ENCODE measurements at regions not wholly inside any gene's neighbourhood (a gene's known extent, or its start where the extent isn't known, plus 50 kb on each side); places are given as distances from the start of the nearest gene placed in this dataset.
A peak's percentile ranks its signal among the peaks of the same experiment; 100 is the strongest.
"Not testable (repeated sequence)": the region's sequence is repeated elsewhere in the genome, so short reads cannot be mapped to it uniquely, and the experiment has no call there.

DNA sequence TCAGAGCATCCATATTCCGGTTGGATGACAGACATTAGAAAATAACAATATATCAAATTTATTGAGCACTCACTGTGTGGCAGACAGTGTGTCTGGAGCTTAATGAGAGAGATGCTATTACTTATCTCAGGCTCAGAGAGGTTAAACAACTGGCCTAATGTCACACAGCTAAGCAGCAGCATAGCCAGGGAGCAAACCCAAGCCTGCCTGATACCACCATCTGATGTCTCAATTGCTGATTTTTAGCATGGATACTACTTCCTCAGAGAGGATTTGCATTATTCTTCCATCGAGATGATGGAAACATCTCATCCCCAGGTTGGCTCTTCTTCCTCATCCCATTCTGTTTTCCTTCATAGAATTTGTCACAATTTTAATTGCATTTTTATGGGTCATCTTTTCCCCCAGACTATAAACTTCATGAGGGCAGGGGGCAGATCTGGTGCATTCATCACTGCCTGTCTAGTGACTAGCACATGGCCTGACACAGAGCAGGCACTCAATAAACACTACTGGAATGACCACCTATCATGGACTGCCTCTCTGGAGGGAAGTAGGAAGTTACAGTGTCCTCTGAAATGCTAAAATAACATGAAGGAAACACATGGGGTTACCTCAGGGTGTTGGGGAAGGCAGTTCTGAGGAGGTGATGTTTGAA, 344.8 kb upstream of the CCL2 start:
- no peak for DNase-seq

DNA sequence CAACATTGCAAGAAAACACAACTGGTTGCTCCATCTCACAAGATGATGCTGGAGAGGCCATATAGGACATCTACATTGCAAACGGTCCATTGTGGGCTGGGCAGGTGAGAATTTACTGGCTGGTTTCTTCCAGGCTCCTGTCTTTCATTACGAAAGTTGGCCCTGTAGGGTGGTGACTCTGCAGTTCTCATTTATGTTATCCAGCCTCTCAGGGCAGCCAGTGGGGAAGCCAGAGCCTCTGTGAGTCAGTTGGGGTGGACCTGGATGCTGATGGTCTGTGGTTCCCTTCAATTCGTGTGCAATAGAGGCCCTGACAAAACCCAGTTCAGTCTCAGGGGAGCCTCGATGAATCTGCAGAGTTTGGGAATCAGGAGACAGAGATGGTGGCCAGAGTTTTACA, 341.0 kb upstream of the CCL2 start:
- no peak for DNase-seq

DNA sequence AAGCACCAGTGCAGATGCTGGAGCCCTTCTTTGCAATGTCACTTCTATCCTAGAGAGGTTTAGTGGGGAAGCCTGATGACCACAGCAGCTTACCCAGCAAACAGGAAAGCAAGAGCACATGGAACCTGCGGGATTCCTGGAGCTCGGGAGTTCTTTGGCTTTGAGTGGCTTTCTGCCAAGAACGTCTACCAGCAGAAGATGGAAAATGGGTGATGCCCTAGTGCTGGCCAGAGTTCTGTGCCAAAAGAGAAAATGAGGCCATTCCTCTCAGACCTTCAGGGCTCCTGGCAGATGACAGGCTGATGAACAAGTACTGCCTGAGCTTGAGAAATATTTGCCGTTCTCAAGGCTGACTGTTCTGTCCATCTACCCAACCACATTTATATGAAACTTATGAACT, 332.1 kb upstream of the CCL2 start:
- no peak for DNase-seq

DNA sequence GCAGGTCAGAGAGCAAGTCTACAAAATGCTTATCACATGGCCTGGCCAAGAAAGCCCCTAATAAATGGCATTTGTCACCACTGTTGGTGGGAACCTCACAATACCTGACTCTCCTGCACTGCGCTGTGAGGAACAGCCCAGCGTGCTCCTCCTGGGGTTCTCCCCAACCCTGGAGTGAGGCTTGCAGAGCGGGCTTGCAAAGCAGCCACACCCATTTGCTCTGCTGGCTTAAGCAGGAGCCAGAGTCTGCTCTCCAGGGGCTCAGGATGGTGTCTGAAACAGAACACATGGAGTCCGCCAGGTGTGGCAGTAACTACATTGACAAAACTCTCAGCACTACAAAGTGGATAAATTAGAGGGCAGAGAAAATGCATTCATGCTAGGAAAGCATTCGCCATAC, 331.0 kb upstream of the CCL2 start:
- no peak for DNase-seq

DNA sequence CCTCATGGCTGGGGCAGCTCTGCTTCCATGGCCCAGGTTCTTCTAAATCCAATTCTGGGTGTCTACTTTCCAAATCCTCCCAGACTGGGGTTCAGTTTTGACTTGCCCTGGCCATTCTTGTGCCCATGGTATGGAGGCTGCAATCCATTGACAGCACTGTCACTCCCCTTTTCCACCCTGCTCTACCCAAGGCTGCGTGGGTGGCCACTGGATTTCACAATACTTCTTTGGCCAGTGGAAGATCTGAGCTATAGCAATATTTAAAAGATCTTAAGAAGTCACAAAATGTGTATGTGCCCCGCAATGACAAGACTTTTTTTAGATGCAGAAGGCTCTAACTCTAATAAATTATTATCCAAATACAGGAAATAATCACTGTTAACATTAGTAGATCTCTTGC, 329.4 kb upstream of the CCL2 start:
- peak; percentile 36 to 61 (median 46) for DNase-seq

DNA sequence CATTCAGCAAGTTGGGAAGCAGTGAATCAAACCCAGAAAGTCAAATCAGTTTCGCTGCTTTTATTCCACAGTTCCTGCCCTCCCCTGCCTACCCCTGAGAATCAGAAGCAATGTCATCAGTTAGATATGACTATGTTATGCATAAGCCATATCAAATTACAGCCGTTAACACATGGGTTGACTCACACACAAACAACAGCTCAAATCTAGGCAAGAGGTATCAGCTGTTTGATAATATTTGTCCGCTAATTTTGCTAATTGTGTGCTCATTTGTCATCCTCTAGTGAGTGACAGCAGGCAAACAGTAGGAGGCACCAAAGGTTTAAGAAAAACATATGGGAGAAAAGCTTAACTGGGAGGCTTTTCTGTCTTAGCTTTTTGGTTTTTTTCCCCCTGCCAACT, 327.4 kb upstream of the CCL2 start:
- peak; percentile 19 to 35 (median 20) for DNase-seq

DNA sequence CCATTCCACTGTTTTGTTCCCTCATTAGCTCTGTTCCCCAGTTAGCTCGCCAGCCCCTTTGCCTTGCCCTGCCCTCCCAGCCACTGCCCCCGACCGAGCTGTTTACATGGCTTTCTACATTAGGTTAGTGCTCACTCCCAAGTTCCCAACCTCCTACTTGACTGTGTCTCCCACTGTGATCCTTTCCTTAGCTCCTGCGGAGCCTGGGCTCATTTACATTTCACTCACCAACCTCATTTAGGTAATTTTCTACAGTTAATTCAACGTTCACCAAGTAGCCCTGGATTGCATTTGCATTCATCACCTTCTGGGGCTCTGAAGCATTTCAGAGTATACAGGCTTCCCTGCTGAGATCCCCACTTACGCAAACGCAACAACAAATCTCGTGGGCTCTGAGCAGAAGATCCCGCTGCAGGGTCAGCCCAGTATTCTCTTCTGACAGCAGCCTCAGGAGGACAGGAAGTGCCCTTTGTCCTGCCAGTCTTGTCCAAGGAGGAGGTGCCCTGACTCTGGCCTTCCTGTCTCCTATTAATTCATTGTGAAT, 325.8 kb upstream of the CCL2 start:
- DNase-seq, result no peak

DNA sequence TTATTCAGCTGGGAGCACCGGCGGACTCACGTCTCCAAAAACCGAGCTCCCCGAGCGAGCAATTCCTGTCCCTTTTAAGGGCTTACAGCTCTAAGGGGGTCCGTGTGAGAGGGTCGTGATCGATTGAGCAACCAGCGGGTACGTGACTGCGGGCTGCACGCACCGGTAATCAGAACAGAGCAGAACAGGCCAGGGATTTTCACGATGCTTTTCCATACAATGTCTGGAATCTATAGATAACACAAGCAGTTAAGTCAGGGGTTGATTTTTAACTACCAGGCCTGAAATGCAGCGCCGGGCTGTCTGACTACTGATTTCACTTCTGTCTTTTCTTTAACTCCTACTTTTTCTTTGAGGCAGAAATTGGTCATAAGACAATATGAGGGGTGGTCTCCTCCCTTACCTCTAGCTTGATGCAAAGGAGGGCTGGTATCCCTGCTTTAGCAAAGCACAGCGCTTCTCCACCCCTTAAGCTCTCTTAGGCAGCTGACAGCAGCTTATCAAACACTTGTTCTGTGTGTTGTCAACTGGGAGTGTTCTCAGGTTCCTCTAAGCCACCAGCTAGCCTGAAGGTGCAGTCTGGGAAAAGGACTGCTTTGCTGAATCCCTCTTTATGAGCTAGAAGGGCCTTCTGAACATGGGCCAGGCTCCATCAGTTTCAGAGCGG, 323.8 kb upstream of the CCL2 start:
- DNase-seq, result not testable (repeated sequence)

DNA sequence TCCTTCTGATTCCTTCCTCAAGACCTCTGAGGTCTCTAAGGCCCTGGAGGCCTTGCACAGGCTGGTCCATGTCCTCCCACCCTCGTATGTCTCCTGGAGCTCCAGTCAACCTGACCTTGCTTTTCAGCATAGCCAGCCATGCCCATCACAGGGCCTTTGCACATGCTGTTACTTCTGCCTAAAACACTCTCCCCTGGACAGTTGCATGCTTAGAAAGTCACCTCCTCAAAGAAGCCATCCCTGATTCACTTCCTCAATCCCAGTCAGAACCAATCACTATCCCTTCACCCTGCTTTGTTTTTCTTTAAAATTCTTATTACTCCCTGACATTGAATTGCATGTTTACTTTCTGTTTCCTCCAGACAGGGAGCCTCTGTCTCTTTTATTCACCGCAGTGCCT, 322.1 kb upstream of the CCL2 start:
- no peak for DNase-seq

DNA sequence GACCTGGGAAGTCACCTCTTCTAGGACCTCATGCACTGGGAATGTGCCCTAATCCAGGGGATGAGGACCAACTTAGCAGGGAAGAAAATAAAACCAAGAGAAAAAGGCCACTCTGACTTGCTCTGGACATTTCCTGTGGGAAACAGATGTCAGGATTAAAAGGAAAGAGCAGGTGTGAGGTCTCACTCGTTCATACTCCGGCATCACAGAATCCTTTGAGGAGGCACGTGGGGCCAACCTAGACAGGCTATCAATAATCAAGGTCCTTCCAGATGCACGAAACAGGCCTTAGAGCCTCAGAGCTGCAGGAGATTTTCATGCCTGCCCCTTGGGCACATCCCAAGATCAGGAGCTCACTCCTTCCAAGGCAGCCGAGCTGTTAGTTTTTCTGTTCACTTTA, 321.5 kb upstream of the CCL2 start:
- DNase-seq, result no peak

DNA sequence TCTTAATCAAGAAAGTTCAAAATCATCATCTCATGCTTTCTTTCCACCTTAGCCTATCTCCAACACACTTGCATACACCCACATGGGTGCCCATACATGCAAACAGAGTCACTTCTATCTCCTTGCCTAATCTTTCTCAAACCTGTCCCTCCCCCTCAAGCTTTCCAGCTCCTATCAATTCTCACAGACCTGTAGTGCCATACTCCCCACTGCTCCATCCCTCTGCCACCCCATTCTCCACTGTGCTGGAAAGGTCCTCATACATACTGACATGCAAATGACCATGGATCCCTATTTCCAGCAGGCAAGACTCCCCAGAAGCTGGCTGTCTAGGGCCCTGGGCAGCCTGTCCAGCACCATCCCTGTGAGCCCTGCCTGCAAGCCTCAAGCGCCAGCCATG, 320.4 kb upstream of the CCL2 start:
- DNase-seq, result no peak

DNA sequence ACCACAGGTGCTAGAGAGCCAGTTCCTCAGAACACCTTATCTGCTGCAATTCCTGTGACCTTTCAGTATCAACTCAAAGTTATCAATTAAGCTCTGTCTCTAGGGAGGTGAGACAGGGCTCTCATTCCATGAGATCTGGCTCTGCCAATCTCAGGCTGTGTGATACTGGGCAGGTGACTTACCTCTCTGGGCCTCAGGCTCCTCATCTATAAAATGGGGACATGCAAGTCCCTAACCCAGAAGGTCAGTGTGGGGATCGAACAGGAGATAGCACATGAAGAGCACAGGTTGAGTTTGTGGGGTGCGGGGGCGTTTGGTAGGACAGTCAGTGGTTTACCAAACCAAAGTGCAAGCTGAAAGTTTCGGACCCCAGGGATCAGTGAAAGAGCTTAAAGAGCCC, 319.3 kb upstream of the CCL2 start:
- DNase-seq, result no peak

DNA sequence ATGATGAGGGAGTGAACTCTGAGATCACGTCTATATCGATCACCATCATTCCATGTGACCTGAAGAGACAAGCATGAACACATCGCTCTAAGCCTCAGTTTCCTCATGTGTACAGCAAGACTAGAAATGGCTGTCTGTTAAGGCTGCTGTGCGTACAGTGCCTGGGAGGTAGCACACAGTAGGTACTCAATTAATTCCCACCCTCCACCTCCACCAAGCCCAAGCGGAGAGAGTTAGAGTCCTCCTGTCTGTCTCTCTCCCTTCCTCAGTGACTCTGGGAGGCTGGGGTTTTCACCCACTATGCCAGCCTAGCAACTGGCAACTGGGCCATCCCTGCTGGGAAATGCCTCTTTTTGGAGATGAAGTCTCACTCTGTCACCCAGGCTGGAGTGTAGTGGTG, 318.3 kb upstream of the CCL2 start:
- DNase-seq, result no peak

DNA sequence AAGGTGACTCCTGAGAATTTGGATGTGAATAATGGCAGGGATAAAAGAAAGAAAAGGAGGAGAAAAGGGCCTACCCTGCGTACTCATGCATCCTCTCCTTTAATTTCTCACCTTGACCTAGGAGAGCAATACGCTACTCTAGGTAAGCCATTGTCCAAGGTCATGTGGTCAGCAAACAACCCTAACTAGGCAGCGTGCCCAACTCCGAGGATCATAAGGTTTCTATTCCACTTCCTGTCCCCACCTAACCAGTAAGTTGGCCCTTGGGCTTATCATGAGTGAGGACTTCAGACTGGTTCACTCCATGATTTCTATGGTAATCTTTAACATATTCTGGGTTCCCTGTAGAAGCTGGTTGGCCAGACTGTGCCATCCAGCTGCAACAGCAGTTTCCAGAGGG, 315.1 kb upstream of the CCL2 start:
- DNase-seq, result no peak

DNA sequence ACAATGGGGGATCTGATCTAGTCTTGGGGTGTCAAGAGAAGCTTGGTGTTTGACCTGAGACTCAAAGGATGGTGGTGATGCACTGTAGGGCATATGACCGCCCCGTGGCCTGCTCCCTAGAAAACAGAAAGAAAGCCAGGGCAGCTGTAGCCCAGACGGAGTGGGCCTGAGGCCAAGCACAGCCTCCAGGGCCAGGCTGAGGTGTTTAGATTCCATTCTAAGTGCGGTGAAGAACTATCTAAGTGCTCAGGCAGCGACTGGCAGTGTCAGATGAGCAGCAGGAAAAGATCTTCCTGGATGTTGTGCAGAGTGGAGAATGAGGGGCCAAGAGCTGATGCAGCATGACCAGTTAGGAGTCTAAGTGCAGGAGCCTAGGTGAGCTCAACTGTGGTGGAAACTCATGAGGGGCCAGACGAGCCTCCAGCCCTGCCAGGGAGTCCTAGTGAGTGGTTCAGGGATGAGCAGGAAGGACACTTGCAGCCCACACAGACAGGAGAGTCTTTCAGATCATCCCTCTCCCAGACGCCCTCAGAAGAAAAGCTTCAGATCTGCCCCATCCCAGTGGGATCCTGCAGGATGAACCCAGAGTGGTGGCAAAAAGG, 314.2 kb upstream of the CCL2 start:
- no peak for DNase-seq

DNA sequence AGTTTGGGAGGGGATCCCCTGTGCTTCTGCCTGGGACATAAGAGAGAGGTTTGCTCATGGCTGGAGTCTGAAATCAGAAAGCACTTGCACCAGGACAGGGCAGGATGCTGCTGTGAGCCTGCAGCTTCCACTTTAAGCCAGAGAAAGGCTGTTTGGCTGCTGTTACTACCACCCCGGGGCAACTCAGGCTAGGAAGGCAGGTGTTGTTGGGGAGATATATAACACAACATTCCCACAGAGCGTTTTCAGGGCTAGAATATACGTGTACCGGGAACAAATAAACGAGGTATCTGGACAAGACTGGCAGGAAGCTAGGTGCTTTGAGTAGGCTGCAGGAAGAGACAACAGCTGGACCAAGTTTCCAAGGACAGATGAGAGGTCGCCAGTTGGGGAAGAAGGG, 313.3 kb upstream of the CCL2 start:
- no peak for DNase-seq

DNA sequence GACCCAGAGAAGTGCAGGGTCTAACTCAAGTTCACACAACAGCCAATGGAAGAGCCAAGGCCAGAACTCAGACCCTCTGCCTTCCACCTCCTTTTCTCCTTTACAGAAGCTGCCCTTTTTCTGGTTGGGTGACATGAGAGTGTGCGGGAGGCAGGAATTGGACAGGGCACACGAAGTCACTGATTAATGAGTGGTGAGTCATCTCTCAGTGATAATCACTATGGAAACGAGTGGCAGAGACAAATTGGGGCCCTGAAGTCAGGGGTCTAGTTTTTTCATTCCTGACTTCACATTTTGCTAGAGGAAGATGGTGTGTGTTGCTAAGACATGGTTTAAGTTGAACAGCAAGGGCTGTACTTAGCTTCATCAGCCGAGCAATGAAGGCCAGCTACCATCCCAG, 312.7 kb upstream of the CCL2 start:
- DNase-seq, result no peak

DNA sequence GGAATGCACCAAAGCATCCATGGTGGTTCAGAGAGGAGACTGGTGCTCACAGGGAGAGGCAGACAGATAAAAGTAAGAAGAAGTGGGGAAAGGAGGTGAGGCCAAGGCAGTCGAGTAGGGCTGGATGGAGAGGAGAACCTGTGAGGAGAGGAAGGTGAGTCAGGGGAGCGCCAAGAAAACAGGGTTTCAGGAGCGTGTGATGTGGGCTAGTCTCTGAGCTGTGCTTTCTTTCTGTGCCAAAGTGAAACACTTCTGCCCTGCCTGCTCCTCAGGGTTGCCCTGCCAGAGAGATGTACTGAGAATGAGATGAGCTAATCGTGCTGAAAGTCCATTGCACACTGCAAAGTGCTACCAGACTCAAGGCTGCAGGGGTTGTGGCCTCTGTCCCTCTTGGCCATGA, 310.7 kb upstream of the CCL2 start:
- no peak for DNase-seq

DNA sequence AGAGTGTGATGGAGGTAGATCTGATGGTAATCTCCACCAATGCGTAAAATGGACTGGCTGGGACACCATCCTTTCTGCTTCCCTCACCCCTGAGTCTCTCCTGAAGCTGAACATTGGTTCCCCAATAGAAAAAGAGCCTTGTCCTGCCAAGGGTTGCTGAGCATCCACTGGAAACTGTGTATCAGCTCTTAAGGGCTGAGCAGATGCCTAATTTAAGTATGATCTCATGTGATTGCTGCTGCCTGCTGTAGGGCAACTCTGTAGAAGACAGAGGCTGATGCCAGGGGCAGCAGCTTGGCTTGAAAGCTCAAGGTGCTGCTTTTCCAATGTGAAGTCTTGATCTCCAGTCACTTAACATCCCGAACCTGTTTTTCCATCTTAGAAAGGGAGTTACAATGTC, 310.3 kb upstream of the CCL2 start:
- DNase-seq, result no peak

DNA sequence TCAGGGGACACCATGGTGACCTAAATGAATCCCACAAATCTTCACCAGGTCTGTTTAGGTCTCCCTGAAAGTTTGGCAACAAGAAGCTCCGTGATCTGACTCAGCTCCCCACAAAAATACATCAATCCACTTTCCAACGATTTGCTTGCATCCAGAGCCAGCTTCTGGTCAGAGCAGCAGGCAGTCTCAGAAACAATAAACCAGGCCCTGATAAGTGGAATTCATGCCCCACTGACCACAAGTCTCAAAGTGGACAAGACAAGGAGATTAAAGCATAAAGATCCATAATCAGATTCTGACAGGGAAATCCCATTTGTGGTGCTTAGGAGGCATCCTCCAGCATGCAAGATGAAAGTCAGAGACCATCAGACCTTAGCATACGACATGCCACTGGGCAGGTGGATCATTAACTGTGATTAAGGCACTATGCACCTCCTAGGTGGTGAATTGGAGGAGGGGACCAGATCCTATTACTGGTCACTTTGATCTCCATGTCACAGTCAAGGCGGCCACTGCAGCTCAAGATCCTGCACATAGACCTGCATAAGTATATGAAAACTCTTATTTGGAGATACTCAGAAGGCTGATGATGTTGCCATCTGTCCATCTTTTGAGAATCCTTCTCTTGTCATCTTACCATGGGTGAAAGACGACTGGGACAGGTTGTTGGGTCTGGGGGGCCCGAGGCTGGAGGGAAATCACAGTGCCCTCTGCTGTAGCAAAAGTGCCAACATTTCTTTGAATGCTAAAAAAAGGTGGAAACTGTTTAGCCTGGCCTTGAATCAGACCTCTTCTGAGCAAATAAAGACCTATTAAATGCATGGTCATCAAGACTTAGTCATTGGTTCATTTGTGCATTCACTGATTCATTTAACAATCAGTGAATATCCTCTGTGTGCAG, 309.2 kb upstream of the CCL2 start:
- DNase-seq, result no peak

DNA sequence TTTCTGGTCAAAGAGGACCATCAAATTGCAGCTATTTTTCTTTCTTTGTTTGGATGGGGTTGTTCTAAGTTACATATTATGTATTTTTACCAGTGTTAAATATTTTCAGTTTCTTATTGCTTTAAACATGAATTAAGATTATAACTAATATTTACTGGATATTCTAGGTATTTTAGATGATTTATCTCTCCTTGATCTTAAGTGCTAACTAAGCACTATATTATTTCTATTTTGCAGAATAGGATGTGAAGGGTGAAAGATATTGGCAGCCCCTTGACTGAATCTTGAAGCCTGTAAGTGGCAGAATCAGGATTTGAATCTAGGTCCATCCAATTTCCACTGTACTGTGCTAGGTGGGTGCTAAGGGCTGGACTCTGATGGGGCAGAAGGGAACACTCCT, 307.3 kb upstream of the CCL2 start:
- no peak for DNase-seq

DNA sequence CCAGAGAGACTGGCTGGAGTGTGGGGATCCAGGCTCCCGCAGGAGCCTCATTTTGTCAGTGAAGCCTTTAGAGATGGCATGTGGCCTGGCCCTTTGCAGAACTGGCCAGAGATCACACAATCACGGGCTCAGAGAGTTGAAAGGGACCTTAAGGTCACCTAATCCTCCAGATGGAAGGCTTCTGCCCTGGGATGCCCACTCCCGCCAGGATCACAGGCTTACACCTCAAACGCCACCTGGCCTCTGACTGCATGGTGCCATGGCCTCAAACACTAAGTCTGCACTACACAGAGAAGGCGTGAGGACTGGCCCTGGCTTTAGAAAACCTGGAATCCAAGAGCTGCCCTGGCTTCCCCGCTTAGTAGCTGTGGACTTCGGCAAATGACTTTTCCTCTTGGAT, 306.8 kb upstream of the CCL2 start:
- DNase-seq, result no peak

DNA sequence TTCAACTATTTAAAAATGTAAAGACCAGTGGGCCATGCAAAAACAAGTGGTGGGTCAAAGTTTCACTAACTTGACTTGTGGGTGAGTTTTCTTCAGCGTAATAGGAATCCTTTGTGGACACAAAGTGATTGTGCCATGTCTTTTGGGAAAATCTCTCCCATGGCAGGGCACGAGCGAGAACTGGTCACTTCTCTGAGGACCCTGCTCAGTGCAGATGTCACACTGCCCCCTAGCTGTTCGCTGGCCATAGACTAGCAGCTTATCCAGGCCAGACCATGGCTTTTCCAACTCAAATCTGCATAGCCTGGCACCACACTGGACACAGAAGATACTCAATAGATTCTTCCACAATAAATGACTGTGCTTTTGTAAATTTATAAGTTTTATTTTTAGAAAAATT, 306.0 kb upstream of the CCL2 start:
- DNase-seq, result no peak

All from suppressor macrophage treated with lipopolysaccharide for 1 hour (primary cell).